ENCODE measurements at regions not wholly inside any gene's neighbourhood (a gene's known extent, or its start where the extent isn't known, plus 50 kb on each side); places are given as distances from the start of the nearest gene placed in this dataset.

DNA sequence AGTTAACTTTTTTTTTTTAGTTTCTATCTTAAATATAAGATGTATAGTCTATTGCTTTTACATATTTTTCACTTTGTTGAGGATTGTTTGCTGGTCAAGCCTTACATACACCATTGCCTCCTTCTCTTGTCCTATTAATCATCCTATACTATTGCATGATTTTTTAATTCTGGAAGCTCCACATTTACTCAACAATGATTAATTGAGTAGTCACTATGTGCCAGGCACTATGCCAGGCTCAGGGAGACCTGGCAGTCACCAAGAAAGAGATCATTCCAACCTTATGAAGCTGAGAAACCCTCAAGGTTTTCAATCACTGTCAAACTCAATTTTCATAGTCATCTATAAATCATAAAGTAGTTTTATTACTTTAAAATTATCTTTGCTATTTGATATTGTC lies 626.2 kb downstream of the IGSF11 start:
- Histone ChIP-seq H3K4me3 (no peak overlapping the region), H3K27ac (no peak overlapping the region)

DNA sequence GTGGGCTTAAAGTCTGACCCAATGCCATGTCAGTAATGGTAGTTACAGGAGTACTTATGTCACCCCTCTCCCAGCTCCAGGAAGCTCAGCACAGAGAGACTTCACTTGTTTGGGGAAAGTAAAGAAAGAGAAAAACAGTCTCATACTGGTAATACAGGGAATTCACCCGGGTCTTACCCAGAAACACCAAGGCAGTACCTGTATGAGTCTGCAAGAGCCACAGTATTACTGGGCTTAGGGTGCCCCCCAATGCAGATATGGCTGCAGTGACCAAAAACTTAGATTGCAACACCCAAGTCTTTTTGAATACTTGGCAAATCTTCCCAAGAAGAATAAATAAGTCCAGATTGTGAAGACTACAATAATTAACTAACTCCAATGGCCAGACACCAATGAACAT lies 622.1 kb downstream of the IGSF11 start:
- Histone ChIP-seq H3K4me3 (no peak overlapping the region), H3K27ac (no peak overlapping the region)

DNA sequence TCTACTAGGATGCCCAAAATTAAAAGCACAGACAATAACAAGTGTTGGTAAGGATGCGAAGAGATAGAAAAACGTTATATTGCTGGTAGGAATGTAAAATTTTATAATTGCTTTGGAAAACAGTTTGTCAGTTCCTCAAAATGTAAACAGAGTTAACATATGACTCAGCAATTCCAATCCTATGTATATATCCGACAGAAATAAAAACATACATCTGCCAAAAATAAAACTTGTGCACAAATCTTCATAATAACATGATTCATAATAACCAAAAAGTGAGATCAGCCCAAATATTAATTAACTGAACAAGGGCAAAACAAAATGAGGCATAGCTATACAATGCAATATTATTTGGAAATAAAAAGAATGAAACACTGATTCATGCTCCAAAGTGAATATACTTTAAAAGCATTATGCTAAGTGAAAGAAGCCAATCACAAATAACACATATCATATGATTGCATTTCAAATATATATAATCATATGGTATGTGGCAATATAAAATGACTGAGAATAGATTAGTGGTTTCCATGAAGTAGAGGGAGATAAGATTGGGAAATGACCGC lies 609.3 kb downstream of the IGSF11 start:
- no peak overlapping the region for H3K27ac ChIP-seq
- no peak overlapping the region for H3K4me3 ChIP-seq

DNA sequence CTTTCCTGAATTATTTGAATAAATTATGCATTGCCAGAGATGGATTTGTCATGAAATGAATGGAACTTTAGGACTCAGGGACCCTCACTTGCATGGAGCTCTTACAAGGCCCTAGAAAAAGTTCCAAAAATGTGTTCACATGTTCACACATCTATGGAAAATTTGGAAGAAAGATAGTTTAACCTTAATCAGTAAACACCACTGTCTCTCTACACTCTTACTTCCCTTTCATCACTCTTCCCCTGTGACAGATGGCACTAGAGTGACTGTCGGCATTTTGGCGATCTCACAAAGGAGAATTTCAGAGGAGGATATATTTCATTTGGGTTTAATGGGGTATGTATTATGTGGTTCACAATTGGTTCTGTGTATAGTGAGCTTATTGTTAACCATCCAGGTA lies 600.8 kb downstream of the IGSF11 start:
- Histone ChIP-seq H3K4me3 (no peak overlapping the region), H3K27ac (no peak overlapping the region)

DNA sequence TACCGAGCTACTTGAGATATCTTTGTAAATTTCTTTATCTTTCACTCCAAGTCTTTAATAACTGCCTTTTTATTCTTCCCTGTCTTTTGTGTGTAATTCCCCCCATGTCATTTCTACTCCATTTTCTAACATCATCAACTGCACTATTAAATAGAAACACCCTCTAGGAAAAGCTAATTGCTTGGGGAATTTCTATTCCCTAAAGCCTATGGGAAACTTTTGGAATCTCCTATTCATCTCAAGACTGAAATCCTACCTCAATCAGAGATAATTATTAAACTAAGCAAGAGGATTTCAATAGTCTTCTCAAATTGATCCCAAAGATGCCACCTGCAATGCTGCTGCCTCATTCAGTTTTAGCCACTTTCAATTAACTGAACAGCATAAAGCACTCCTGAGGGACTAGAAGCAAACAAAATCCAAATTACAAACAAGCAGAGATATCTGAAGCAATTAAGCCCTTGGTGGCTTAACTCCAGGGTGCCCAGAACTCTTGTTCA lies 598.7 kb downstream of the IGSF11 start:
- Histone ChIP-seq H3K27ac (no peak overlapping the region), H3K4me3 (no peak overlapping the region)

DNA sequence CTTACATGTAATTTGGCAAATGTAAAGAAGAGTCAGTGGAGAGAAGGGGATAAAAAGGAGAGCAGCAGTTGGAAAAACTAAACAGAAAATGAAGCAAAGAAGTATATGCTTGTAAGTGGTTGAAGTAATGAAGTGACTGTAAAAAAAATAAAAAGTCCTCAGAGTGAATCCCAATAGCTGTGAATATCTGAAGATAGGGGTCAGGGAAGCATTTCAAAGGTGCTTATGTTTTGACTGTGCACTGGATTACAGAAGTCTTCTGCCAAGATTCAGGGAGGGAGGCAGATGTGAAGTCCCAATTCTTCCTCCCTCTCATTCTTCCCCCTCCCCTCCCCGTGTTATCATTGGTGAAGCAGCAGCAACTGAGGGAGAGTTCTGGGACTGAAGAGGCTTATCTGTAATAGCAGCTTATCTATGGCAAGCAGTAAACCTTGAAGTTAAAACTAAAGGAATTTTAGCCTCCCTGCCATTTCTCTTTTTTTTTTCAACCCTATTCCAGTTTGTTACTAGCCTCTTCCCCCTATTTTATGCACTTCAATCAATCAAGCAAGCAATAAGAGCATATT lies 597.9 kb downstream of the IGSF11 start:
- Histone ChIP-seq H3K27ac (no peak overlapping the region), H3K4me3 (no peak overlapping the region)

DNA sequence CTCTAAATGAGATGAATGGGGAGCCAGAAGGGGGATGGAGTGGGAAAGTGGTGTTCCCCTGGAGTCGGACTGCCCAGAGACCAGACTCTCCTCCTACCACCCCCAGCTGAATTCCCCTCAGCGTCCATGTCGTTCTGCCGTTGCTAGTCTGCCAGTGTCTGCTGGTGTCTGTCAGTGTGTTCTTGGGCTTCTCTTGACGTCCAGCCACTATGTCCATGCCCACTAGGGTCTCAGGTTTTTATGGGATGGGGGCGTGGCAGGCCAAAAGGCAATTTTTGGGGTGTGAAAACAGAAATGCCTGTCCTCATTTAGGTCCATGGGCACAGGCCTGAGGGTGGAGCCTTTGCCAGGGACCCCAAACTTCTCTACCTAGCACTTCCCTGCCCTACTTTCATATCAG lies 589.6 kb downstream of the IGSF11 start:
- Histone ChIP-seq H3K4me3 (no peak overlapping the region), H3K27ac (no peak overlapping the region)

DNA sequence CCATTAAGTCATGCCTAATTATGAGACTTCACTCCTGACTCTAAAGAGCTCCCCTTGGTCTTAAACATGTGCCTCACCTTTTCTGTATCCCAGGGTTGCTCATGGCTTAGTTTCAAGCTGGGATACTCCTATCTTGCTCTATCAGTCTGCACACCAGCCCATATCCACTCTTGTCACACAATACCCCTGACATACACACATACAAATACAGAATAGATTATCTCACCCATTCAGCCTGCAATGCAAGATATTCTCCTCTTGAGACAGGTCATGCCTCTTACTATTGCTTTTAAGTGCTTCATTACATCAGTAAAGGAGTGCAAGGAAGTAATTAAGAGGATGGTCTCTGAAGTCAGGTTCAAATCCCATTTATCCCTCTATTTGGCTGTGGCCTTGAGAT lies 587.3 kb downstream of the IGSF11 start:
- Histone ChIP-seq H3K27ac (no peak overlapping the region), H3K4me3 (no peak overlapping the region)

DNA sequence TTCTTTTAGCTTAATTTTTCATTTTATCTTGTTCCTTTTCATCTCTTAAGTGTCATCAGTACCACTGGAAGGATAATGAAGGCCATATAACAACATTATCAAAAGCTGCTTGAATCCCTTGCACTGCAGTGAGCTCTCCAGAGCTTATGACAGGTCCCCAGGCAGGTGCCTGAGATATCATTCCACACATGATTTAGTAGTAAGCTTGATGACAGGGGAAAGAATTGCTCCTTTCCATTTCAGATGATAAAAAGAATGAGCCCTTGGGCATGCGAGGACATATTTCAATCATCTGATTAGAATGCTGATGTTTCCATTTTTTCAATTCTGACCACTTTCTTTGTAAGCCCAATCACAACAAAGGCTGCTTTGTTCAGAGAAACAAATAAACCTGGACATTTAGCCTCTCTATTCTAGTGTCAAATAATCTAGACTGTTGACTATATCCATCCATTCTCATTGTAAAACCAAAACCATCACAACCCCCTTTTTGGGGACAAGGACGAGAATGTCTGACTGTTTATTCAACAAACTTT lies 567.8 kb downstream of the IGSF11 start:
- no peak overlapping the region for H3K4me3 ChIP-seq

DNA sequence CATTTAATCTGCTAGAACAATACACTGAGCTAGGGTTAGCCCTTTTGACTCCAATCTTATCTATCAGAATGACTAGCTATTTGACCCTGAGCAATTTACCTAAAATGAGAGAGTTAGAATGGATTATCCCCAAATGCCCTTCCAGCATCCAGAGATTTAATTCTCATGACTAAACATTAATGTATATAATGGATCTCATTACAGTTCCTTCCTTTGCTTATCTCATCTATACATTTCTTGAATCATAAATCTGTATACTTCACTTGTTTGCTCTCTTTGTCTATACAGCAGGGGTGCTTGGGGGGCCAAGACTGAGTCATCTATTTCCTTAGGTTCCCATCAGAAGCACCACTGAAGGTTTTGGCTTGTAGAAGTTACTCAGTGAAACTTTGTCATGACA lies 565.8 kb downstream of the IGSF11 start:
- no peak overlapping the region for H3K27ac ChIP-seq
- no peak overlapping the region for H3K4me3 ChIP-seq

More for the DNA sequence above, 567.8 kb downstream of the IGSF11 start:
- H3K27ac ChIP-seq = no peak overlapping the region

DNA sequence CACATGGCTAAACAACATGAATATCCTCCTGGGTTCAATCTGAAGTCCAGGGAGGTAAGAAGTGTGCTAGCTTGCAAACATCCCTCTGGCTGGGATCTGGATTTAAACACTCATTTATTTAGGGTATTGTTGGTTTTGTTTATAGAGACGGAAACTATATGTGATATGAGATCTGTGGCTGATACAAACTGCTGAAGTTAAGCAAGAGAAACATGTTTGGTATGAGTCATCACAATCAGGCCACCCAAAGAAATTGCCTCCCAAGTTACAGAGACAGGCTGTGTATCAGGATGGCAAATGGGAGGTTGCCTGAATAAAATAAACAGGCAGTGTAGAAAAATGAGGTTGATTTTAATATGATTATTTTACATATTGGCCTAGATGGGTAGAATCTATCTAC lies 562.1 kb downstream of the IGSF11 start:
- Histone ChIP-seq H3K4me3 (no peak overlapping the region), H3K27ac (no peak overlapping the region)

DNA sequence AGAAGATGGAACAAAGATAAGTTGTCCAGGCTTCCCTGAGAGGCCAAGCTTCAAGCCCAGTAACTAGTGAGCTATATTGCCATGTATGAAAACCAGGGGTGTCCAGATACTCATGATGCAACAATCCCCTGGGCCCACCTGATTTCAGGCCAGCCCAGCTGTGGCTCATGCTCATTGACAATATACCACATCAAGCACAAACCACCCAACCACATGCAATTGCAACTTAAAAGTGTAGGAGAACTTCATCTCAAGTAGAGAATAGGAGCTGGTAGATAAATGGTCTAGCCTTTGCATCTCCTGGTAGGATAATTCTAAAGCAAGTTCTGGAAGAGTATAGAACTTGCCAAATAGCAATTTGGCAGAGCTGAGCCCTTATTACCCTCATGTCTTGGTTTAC lies 561.3 kb downstream of the IGSF11 start:
- H3K27ac ChIP-seq = no peak overlapping the region
- H3K4me3 ChIP-seq = no peak overlapping the region

DNA sequence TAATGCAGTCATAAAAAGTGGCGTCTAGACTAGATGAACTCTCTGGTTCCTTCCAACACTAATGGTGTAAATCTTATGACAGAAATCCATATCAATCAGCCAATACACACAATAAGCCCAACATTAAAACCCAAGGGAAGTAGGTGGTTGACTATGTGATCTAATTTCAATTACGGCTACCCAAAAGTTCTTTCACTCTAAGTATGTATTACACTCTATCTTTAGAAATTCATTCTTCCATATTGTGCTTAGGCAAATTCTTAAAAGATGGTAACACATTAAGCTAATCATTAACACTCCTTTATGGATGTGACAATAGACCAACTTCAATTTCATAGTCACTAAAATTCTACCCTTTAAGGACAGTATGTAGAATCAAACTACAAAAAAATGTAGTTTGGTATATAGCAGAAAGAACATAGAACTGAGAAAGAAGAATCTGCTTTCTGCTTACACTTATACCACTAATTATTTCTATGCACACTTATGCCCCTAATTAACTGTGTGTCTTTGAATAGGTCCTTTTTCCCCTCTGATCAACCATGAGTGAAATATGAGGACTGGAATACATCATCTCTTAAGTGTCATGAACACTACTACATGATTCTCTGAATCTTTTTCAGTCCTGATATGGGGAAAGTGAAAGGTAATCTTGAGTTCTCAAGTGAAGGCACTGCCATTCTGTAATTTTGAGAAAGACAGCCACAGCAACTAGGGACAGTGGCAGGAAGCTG lies 557.6 kb downstream of the IGSF11 start:
- Histone ChIP-seq H3K4me3 (no peak overlapping the region), H3K27ac (no peak overlapping the region)

DNA sequence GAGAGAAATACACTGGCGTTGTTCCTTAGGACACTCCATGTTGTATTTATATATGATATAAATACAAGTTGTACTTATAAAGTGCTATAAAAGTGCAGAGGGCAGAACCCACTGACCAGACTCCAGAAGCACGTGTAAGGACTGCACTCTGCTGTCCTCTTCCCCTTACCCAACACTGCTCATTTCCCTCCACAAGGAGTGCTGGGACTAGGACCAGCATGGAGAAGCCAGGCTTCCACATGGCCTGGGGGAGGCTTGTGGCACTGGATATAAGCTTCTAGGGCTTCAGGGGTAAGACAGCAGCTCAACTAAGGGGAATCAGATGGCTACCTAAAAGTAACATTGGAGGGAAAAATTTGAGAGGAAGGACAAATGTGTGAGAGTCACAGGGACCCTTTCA lies 556.9 kb downstream of the IGSF11 start:
- H3K27ac ChIP-seq = no peak overlapping the region
- H3K4me3 ChIP-seq = no peak overlapping the region

DNA sequence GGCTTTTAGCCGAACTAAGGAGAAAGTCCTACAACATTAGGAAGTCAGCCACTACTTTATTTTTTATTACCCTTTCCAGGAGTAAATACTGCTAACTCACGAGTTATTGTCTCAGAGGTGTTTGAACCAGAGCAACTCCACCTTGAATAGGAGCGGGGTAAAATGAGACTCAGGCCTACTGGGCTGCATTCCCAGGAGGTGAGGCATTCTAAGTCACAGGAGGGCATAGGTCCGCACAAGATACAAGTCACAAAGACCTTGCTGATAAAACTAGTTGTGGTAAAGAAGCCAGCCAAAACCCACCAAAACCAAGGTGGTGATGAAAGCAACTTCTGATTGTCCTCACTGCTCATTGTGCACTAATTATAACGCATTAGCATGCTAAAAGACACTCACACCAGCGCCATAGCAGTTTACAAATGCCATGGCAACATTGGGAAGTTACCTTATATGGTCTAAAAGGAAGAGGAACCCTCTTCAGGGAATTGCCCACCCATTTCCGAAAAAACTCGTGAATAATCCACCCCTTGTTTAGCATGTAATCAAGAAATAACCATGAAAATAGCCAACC lies 555.9 kb downstream of the IGSF11 start:
- Histone ChIP-seq H3K27ac (no peak overlapping the region), H3K4me3 (no peak overlapping the region)

DNA sequence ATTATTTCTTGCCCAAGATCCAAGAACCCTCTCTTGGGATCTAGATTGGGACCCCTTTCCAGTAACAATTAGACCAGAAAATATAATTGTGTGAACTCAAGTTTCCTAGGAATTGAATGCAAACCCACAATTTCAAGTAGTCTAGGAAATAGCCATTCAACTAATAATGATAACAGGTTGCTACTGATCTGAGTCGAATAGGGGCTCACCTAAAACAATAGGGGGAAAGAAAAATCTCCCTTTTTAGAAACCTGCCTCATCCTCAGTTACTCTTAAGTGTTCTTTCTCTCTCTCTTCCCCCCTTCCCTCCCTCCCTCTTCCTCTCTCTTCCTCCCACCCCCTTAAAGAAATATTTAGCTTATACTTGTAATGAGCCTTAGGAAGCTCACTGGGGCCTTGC lies 555.3 kb downstream of the IGSF11 start:
- Histone ChIP-seq H3K4me3 (no peak overlapping the region), H3K27ac (no peak overlapping the region)

DNA sequence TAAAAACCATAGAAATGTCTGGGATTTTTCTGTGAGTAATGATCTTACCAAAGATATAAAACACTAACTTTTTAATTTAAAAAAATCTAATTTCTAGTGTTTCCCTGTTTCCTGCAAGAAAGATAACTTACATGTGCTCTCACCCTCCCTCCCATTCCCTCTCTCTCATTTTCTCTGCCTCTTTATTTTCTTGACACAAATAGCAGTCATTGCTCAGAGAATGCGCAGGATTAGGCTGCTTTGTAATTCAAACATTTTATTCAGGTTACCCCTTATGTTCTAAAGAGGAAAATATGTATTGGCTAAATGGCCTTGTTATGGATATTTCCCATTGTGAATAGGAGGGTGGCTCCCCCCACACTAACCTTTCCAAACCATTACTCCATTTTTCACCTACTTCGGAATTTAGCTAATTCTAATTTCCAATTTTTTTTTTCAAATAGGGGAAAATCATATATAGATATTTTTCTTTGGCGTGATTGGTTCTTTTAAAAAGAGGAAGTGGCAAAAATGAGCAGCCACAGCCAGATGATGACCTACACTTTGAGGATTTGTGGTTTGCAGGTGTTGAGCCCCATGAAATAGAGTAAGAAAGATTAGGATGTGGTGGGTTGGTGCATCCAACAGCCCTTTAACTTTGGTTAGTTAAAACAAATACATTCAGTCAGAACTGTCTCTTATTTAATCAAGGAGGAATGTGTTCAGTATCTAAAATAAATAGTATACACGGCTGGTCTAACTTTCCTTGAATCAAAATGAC lies 554.4 kb downstream of the IGSF11 start:
- H3K4me3 ChIP-seq = no peak overlapping the region
- no peak overlapping the region for H3K27ac ChIP-seq

DNA sequence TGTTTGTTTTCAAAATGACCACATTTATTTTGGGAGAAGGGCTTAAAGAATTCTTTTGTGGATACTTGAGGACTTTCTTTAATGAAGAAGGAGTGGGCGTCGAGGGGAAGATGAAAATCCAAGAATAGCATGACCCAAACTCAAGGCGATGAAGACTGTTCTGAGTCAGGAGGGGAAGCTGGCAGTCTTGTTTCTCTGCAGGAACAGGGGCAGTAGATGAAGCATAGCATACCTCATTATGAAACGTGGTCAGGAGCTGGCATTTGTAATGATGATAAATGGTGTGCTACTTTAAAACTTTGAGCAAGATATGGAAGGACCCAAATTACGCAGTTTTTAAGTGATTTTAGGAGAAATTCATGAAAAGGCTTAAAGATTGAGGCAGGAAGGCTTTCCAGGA lies 549.0 kb downstream of the IGSF11 start:
- H3K4me3 ChIP-seq = no peak overlapping the region

DNA sequence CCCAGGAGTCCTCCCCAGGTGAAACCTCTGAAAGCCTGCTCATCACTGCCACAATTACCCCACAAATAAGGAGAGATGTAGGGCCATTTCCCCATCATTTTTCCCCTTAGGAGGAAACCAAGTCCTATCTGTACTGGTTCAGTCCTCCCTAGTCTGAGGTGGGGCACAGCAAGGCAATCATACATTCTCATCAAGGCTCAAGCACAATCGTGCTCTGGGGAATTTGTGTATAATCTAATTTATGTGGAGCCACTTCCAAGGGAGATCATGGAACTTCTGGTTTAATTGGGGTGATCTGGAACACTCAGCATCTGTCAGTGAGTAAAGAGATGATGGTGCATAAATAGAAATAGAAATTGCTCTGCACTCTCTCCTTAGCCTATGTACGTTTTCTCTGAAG lies 546.9 kb downstream of the IGSF11 start:
- H3K27ac ChIP-seq = no peak overlapping the region

More for the DNA sequence above, 549.0 kb downstream of the IGSF11 start:
- no peak overlapping the region for H3K27ac ChIP-seq

DNA sequence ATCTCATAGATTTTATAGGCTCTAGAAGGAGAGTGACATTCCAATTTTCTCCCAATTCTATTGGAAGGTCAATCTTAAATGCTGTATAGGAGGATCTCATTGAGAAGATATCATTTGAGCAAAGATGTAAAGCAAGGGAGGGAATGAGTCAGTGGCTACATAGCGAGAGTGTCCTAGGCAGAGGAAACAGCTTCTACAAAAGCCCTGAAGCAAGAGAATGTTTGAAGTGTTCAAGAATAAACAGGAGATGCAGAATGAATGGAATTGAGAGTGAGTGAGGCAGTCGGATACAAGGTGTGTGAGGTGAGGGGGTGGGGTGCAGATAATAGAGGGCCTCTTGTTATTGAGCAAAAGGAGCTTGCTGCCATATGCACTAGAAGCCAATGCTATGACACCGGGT lies 545.9 kb downstream of the IGSF11 start:
- H3K4me3 ChIP-seq = no peak overlapping the region
- no peak overlapping the region for H3K27ac ChIP-seq

More for the DNA sequence above, 546.9 kb downstream of the IGSF11 start:
- H3K4me3 ChIP-seq = no peak overlapping the region

Measured in skin epidermis (tissue), 12 donors.